ENCODE measurements at regions not wholly inside any gene's neighbourhood (a gene's known extent, or its start where the extent isn't known, plus 50 kb on each side); places are given as distances from the start of the nearest gene placed in this dataset.

DNA sequence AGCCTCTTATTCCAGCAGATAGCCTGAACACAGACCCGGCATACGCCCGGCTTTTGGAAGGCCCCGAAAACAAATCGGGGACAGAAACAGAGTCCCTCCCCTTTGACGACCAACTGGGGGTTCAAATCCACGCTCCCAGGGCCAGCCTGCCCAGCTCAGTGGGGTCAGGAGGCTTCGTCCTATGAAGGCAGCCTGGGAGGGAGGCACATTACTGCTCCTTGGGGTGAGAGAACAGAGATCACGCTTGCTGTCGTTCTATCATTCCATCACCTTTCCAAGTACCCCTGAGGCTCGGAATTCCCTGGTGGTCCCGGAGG lies 208.8 kb upstream of the SALL3 start:
- no peak for TF ChIP-seq EZH2 (IDR thresholded peaks at IDR 0.05; ENCODE audit: insufficient read depth, poor library complexity, severe bottlenecking)
- no peak for TF ChIP-seq EZH2phosphoT487 (IDR thresholded peaks at IDR 0.05; ENCODE audit: insufficient read depth, low read depth)
